ENCODE measurements at regions not wholly inside any gene's neighbourhood (a gene's known extent, or its start where the extent isn't known, plus 50 kb on each side); places are given as distances from the start of the nearest gene placed in this dataset.

GRCh38 chr1:22371408-22371807 is 80.2 kb upstream of the ZBTB40 start:
- DNase-seq (ENCODE audit: low read depth, low spot score), result no peak
- Histone ChIP-seq H4K20me1 (replicated peaks; ENCODE audit: control insufficient read depth, extremely low read depth, insufficient read depth, low read length) (no peaks in the 10 kb centered on the region), H3K4me1 (ENCODE audit: control insufficient read depth, extremely low read depth, insufficient read depth, low read length) (no peaks in the 10 kb centered on the region), H3K27ac (ENCODE audit: insufficient read depth, low read depth, low read length) (no peak overlapping the region), H3K27me3 (ENCODE audit: control insufficient read depth in 2 of 2, insufficient read depth in 2 of 2, low read length in 2 of 2) (peaks cover 2 to 12% of the 10 kb centered on the region in 2 experiments), H2AFZ (ENCODE audit: low read depth, low read length) (no peak overlapping the region), H3K9me3 (replicated peaks; ENCODE audit: control insufficient read depth, insufficient read depth, low read length) (no peaks in the 10 kb centered on the region), H3K4me3 (replicated peaks in 1 of 3; ENCODE audit: insufficient read depth in 1 of 3, low read depth in 1 of 3, low read length in 3 of 3) (no peak overlapping the region), H3K4me2 (ENCODE audit: insufficient read depth, low read length) (no peak overlapping the region), H3K9ac (replicated peaks; ENCODE audit: extremely low read depth, insufficient read depth, low read length) (no peak overlapping the region), H3K9me1 (replicated peaks; ENCODE audit: control insufficient read depth, extremely low read depth, insufficient read depth, low read length) (no peaks in the 10 kb centered on the region), H3K36me3 (ENCODE audit: control insufficient read depth in 2 of 2, extremely low read depth in 1 of 2, insufficient read depth in 2 of 2, low read length in 2 of 2) (no peaks in the 10 kb centered on the region), H3K79me2 (ENCODE audit: control insufficient read depth, insufficient read depth, low read length) (no peaks in the 10 kb centered on the region)
- FAIRE-seq, result no peak
- intact Hi-C loops (cut with micrococcal nuclease) (no loop called here), dilution Hi-C loops (cut with MboI; ENCODE audit: extremely low pct_ligation_motif_present, low sequenced_read_pairs) (no loop called here)
- CTCF ChIA-PET, result interaction anchor here (1.3 kb wide), 1 partner anchor 271 kb away, joined by 3 read pairs; no protein-coding TSS in a partner anchor
- TF ChIP-seq CTCF (IDR thresholded peaks at IDR 0.05; ENCODE audit: extremely low read depth in 1 of 2, insufficient read depth in 1 of 2, low read depth in 1 of 2, low read length in 2 of 2), result no peak
- no peak for TF ChIP-seq EZH2 (IDR thresholded peaks at IDR 0.05; ENCODE audit: borderline replicate concordance, low read depth, low read length, severe bottlenecking)
- no peak for TF ChIP-seq MYC (IDR thresholded peaks at IDR 0.05; ENCODE audit: low read depth, low read length)
- no peak for TF ChIP-seq MAX (IDR thresholded peaks at IDR 0.05; ENCODE audit: insufficient read depth, insufficient read length)
- no peak for TF ChIP-seq POLR2A (IDR thresholded peaks at IDR 0.05; ENCODE audit: low read depth, low read length)
- BruUV-seq (replicated peaks), result no TSS peak
- POLR2A ChIA-PET, result no interaction called here

- H3K27me3 ChIP-seq (ENCODE audit: control insufficient read depth in 2 of 2, insufficient read depth in 2 of 2, low read length in 2 of 2), result peaks cover 0 to 11% of the 10 kb centered on the region in 2 experiments
- TF ChIP-seq MYC (IDR thresholded peaks at IDR 0.05; ENCODE audit: low read depth, low read length) (no peak), EZH2 (IDR thresholded peaks at IDR 0.05; ENCODE audit: borderline replicate concordance, low read depth, low read length, severe bottlenecking) (no peak), FOS (IDR thresholded peaks at IDR 0.05; ENCODE audit: borderline replicate concordance, insufficient read depth, low read length) (no peak), GATA2 (IDR thresholded peaks at IDR 0.05; ENCODE audit: insufficient read depth, insufficient read length, low read depth, low read length) (no peak), CTCF (IDR thresholded peaks at IDR 0.05; ENCODE audit: extremely low read depth in 1 of 2, insufficient read depth in 1 of 2, low read depth in 1 of 2, low read length in 2 of 2) (no peak), POLR2AphosphoS5 (IDR thresholded peaks at IDR 0.05; ENCODE audit: insufficient read depth, low read depth, low read length) (no peak), MAX (IDR thresholded peaks at IDR 0.05; ENCODE audit: insufficient read depth, insufficient read length) (no peak), JUN (IDR thresholded peaks at IDR 0.05; ENCODE audit: borderline replicate concordance, insufficient read depth, insufficient read length, low read depth) (no peak), POLR2A (IDR thresholded peaks at IDR 0.05; ENCODE audit: low read depth, low read length) (no peak)
- H2AFZ ChIP-seq (ENCODE audit: low read depth, low read length), result no peak overlapping the region
- H3K4me1 ChIP-seq (ENCODE audit: control insufficient read depth, extremely low read depth, insufficient read depth, low read length), result no peaks in the 10 kb centered on the region
- H3K79me2 ChIP-seq (ENCODE audit: control insufficient read depth, insufficient read depth, low read length), result no peaks in the 10 kb centered on the region
- FAIRE-seq (no peak), DNase-seq (ENCODE audit: low read depth, low spot score) (no peak)
- CTCF ChIA-PET, result interaction anchor here (1.4 kb wide), 1 partner anchor 269 kb away, joined by 3 read pairs; no protein-coding TSS in a partner anchor
- H4K20me1 ChIP-seq (replicated peaks; ENCODE audit: control insufficient read depth, extremely low read depth, insufficient read depth, low read length), result no peaks in the 10 kb centered on the region
- H3K4me3 ChIP-seq (replicated peaks in 1 of 3; ENCODE audit: insufficient read depth in 1 of 3, low read depth in 1 of 3, low read length in 3 of 3), result no peak overlapping the region
- H3K9me3 ChIP-seq (replicated peaks; ENCODE audit: control insufficient read depth, insufficient read depth, low read length), result no peaks in the 10 kb centered on the region
- intact Hi-C loops (cut with micrococcal nuclease) (no loop called here), dilution Hi-C loops (cut with MboI; ENCODE audit: extremely low pct_ligation_motif_present, low sequenced_read_pairs) (no loop called here)
- H3K27ac ChIP-seq (ENCODE audit: insufficient read depth, low read depth, low read length), result no peak overlapping the region
- H3K36me3 ChIP-seq (ENCODE audit: control insufficient read depth in 2 of 2, extremely low read depth in 1 of 2, insufficient read depth in 2 of 2, low read length in 2 of 2), result no peaks in the 10 kb centered on the region
- POLR2A ChIA-PET, result no interaction called here
- no TSS peak for BruUV-seq (replicated peaks)
- no peak overlapping the region for H3K4me2 ChIP-seq (ENCODE audit: insufficient read depth, low read length)
- no peak overlapping the region for H3K9ac ChIP-seq (replicated peaks; ENCODE audit: extremely low read depth, insufficient read depth, low read length)
- H3K9me1 ChIP-seq (replicated peaks; ENCODE audit: control insufficient read depth, extremely low read depth, insufficient read depth, low read length), result no peaks in the 10 kb centered on the region
Measured at GRCh38 chr1:22373252-22373651, 78.4 kb upstream of the ZBTB40 start.

All from endothelial cell of umbilical vein (primary cell).